ENCODE measurements at regions not wholly inside any gene's neighbourhood (a gene's known extent, or its start where the extent isn't known, plus 50 kb on each side); places are given as distances from the start of the nearest gene placed in this dataset.

DNA sequence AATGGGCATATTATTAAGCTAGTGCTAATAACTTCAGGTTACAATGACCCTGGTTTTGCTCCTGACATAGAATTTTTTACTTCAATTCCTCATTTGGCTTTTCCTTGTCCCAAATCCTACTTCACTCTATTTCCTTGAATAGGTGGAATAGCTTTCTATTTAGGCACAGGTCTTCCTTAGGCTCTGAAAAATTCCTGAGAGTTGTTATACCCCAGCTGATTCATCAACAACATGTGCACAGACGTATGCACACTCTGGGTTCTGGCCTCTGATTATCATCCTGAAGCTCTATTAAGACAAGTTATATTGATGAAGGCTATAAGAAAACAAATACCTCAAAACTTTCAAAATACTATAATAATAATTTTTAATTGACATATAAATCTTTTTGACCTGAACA, 172.4 kb downstream of the NTMT2 start:
- TF ChIP-seq, protein P1, sequence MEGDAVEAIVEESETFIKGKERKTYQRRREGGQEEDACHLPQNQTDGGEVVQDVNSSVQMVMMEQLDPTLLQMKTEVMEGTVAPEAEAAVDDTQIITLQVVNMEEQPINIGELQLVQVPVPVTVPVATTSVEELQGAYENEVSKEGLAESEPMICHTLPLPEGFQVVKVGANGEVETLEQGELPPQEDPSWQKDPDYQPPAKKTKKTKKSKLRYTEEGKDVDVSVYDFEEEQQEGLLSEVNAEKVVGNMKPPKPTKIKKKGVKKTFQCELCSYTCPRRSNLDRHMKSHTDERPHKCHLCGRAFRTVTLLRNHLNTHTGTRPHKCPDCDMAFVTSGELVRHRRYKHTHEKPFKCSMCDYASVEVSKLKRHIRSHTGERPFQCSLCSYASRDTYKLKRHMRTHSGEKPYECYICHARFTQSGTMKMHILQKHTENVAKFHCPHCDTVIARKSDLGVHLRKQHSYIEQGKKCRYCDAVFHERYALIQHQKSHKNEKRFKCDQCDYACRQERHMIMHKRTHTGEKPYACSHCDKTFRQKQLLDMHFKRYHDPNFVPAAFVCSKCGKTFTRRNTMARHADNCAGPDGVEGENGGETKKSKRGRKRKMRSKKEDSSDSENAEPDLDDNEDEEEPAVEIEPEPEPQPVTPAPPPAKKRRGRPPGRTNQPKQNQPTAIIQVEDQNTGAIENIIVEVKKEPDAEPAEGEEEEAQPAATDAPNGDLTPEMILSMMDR (IDR thresholded peaks at IDR 0.05): no peak
- no peak for TF ChIP-seq POLR2A (IDR thresholded peaks at IDR 0.05)
